Immature natural killer cell (primary cell): ENCODE measurements at regions not wholly inside any gene's neighbourhood (a gene's known extent, or its start where the extent isn't known, plus 50 kb on each side); places are given as distances from the start of the nearest gene placed in this dataset.

ENCODE experiments used
- DNase-seq, 3 donors: peaks; one replicate each; pipeline ENCODE4 v3.0.0; 2022; ENCODE audit warnings: mixed read lengths in 1 of 3
- H3K27ac Mint-ChIP-seq, 6 donors: one replicate each; pipeline ENCODE4 v1.8.0; 2020; ENCODE audit warnings: mixed read lengths in 6 of 6, mild to moderate bottlenecking in 5 of 6, inconsistent platforms in 4 of 6, moderate library complexity in 3 of 6
- H3K27me3 Mint-ChIP-seq, 3 donors: one replicate each; pipeline ENCODE4 v1.8.0; 2020 to 2021; ENCODE audit warnings: low read depth in 3 of 3, mild to moderate bottlenecking in 3 of 3, mixed read lengths in 3 of 3, moderate library complexity in 3 of 3, inconsistent platforms in 1 of 3
- H3K36me3 Mint-ChIP-seq, 3 donors: one replicate each; pipeline ENCODE4 v1.8.0; 2020; ENCODE audit warnings: mixed read lengths in 3 of 3, inconsistent platforms in 2 of 3, mild to moderate bottlenecking in 2 of 3
- H3K4me1 Mint-ChIP-seq, 2 donors: one replicate each; pipeline ENCODE4 v1.8.0; 2020; ENCODE audit warnings: inconsistent platforms in 2 of 2, mild to moderate bottlenecking in 2 of 2, mixed read lengths in 2 of 2, moderate library complexity in 1 of 2
- H3K4me3 Mint-ChIP-seq, 5 donors: one replicate each; pipeline ENCODE4 v1.8.0; 2020; ENCODE audit warnings: mild to moderate bottlenecking in 5 of 5, mixed read lengths in 5 of 5, inconsistent platforms in 3 of 5, moderate library complexity in 3 of 5
- H3K9me3 Mint-ChIP-seq, 6 donors: one replicate each; pipeline ENCODE4 v1.8.0; 2020; ENCODE audit warnings: mild to moderate bottlenecking in 6 of 6, mixed read lengths in 6 of 6, inconsistent platforms in 4 of 6, moderate library complexity in 3 of 6

DNA sequence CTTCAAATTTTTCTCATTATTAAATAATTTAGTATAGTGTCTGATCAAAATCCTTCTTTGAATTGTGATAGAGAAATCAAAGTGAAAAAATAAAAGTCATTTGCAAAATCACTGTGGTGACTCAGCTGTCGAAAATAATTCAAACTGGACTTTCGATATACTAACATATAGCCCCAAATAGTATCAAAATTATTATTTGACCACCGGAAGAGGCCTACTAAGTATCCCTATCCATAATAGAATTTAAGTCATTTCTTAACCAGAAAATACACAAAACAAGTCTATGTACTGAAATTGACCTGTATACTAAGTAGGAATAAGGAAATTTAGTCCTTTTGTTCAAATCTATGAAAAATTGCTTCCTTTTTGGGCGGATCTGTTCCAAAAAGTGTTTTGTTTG lies 180.7 kb downstream of the MRPL39 start:
- no peak overlapping the region for H3K4me3 Mint-ChIP-seq
- peaks cover under 1 to 2% of the 10 kb centered on the region in 2 donors for H3K4me1 Mint-ChIP-seq
- H3K36me3 Mint-ChIP-seq, result peaks cover 0 to 3% (median 0%) of the 10 kb centered on the region in 3 donors

DNA sequence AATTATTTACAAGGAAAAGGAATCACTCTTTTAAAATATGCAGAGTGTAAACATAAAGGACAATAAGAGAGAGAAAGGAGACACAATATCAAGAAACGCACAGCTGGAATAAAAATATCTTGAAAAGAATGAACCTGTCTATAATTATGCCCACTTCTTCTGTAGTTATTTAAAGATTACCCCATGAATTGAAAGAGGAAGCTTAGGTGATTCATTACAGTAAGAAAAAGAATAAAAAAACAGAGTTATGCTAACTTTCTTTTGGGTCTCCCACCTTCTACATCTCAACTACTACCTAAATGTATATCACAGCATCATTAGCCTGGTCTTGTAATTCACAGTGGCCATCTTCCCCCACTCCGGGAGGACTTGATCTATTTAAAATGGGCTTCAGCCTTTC lies 182.1 kb downstream of the MRPL39 start:
- Mint-ChIP-seq H3K27ac (no peak overlapping the region), H3K4me3 (no peak overlapping the region), H3K36me3 (peaks cover 0 to 3% (median 0%) of the 10 kb centered on the region in 3 donors), H3K27me3 (peaks cover 1 to 3% (median 1%) of the 10 kb centered on the region in 3 donors), H3K9me3 (peaks cover 0 to 1% (median 0%) of the 10 kb centered on the region in 6 donors), H3K4me1 (peaks cover 5 to 12% of the 10 kb centered on the region in 2 donors)
- DNase-seq, result no peak

More for the DNA sequence above, 180.7 kb downstream of the MRPL39 start:
- H3K9me3 Mint-ChIP-seq, result peaks cover 0 to 1% (median 0%) of the 10 kb centered on the region in 6 donors
- peaks cover 1 to 3% (median 1%) of the 10 kb centered on the region in 3 donors for H3K27me3 Mint-ChIP-seq
- no peak overlapping the region for H3K27ac Mint-ChIP-seq
- no peak for DNase-seq

DNA sequence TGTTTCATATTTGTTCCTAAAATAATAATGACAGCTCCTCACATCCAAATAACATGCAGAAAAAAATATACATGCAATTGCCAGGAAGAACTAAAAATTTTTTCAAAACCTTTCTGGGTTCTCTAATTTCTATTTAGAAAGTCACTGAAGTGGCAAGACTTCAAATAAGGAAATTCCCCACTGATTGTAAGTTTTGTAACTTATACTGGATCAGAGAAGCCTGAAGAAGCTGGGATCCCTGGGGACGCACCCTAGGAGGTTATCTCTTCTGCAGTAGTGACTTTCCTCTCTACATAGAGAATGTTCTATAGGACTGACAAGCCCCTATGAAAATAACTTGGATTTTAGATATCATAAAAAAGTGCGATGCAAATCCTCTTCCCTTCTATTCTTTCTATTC lies 182.6 kb downstream of the MRPL39 start:
- Mint-ChIP-seq H3K4me1 (peaks cover 5 to 12% of the 10 kb centered on the region in 2 donors), H3K4me3 (no peak overlapping the region), H3K27me3 (peaks cover 0 to 6% (median under 1%) of the 10 kb centered on the region in 3 donors), H3K27ac (no peak overlapping the region), H3K36me3 (no peaks in the 10 kb centered on the region), H3K9me3 (peaks cover 0 to 1% (median 0%) of the 10 kb centered on the region in 6 donors)
- no peak for DNase-seq

DNA sequence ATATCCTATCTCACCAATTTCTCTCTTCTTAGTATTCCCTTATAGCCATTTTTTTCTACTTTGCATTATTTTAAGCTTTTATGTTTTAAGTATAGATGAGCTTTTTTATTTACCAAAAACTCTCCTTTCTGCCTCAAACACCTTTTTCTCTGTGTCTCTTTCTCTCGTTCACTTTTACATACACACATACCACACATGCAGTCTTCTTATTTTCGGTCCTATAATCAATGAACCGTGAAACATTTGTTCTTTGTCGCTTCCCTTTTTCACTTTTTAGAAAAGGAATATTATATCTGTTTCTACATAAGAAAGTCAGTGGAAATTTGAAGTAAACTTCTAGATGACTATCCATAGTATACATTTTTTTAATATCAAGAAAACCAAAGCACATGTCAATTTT lies 183.2 kb downstream of the MRPL39 start:
- no peak overlapping the region for H3K27ac Mint-ChIP-seq

DNA sequence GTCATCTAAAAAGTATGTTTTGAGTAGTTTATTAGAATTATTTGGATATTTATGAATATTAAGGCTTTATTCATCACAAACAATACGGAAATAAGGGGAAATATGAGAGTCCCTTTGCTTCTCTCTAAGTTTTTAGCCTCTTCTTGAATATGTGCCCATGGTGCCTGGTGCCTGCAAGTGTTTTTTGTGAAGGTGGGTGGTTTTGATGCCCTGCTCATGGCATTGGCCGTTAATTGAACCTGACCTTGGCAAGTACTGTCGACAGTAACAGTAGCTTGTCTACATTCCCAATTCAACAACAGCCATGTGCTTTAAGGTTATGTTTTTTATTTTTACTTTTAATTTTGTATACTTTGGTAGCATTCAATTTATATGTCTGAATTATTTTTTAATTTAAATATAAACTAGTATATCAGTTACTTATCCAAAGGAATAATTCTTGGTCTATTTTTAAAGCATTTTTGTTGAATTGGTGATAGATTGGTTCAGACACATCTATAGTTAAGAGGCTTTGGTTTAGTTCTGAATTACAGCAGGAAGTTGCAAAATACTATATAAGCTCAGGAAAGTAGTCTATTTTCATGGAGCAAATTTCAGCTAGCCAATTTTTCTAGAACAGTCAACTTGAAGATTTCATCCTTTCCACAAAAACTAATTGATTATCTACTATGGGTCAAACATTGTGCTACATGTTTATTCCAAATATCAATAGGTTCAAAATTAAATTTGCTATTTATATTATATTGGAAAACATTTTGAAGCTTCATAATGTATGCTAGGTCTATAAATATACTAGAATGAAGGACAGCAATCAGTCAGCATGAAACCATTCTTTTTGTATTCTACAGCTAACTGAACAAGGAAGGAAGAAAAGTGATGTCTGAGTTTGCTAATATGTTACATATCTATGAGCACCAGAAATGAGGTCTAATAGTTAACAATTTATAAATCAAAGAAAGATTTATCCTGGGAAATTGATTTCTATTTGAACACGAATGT lies 184.4 kb downstream of the MRPL39 start:
- Mint-ChIP-seq H3K36me3 (no peaks in the 10 kb centered on the region), H3K9me3 (no peaks in the 10 kb centered on the region), H3K4me3 (no peak overlapping the region), H3K4me1 (peaks cover 5 to 12% of the 10 kb centered on the region in 2 donors), H3K27me3 (peaks cover 0 to 7% (median 0%) of the 10 kb centered on the region in 3 donors), H3K27ac (no peak overlapping the region)
- DNase-seq, result no peak

More for the DNA sequence above, 183.2 kb downstream of the MRPL39 start:
- no peak for DNase-seq
- Mint-ChIP-seq H3K36me3 (no peaks in the 10 kb centered on the region), H3K4me3 (no peak overlapping the region), H3K9me3 (no peaks in the 10 kb centered on the region), H3K4me1 (peaks cover 5 to 12% of the 10 kb centered on the region in 2 donors), H3K27me3 (peaks cover 0 to 7% (median 0%) of the 10 kb centered on the region in 3 donors)

DNA sequence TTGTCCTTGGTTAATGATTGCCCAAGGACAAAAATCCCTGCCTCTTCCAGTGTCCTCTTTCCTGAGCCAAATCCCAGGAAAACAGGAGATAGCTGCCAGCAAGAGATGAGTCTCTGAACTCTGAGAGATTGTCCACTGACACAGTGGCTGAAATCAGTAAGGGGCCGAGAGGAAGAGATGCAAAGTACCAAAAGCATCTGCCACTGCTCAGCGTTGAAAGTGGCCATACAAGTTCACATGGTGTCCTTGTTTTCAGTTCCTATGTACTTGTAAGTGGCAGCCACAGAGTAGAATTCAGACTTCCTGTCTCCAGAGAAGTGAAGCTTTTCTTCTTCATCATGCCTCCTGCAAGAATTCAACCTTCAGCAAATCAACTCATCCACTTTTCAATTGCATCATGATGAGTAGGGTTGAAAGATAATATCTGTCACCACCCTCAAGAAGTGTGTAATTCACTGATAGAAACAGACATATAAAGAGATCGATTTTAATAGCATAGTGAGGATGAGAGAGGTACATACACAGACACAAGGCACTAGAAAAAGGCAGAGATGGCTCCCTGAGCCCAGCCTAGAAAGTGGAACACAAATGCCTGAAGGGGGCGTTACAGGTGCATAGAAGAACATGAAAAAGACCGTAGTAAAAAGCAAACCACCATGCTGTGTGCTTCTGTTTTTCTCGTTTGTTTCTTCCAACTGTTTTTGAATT lies 185.8 kb downstream of the MRPL39 start:
- Mint-ChIP-seq H3K4me3 (peak overlapping the region in 2 of 5 donors; percentile 36 to 46), H3K9me3 (no peaks in the 10 kb centered on the region), H3K36me3 (no peaks in the 10 kb centered on the region), H3K27ac (peak overlapping the region in 3 of 6 donors; percentile 30 to 51 (median 38)), H3K4me1 (peaks cover 5 to 12% of the 10 kb centered on the region in 2 donors), H3K27me3 (peaks cover 0 to 7% (median 0%) of the 10 kb centered on the region in 3 donors)
- peak; percentile 6 to 47 (median 10) for DNase-seq

DNA sequence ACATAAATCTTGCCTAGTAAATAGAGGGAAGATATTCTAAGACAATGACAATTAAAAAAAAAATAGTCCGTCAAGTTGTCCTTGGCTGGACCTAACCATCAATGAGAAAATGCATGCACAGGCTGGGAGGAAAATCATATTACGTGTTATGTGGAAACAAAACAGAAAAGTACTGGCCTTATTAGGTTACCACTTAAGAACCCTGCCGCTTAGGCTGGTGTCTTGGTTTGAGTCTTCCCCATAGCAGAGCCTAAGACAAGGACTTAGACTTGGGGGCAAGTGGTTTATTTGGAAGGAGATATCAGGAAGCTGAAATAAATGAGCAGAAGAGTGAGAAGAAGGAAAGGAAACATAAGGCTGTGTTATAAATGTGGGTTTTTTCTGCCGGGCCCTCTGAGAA lies 186.4 kb downstream of the MRPL39 start:
- Mint-ChIP-seq H3K9me3 (no peaks in the 10 kb centered on the region), H3K27me3 (peaks cover 0 to 7% (median 0%) of the 10 kb centered on the region in 3 donors), H3K27ac (no peak overlapping the region), H3K4me1 (peaks cover 5 to 12% of the 10 kb centered on the region in 2 donors), H3K36me3 (no peaks in the 10 kb centered on the region), H3K4me3 (no peak overlapping the region)
- DNase-seq, result no peak

DNA sequence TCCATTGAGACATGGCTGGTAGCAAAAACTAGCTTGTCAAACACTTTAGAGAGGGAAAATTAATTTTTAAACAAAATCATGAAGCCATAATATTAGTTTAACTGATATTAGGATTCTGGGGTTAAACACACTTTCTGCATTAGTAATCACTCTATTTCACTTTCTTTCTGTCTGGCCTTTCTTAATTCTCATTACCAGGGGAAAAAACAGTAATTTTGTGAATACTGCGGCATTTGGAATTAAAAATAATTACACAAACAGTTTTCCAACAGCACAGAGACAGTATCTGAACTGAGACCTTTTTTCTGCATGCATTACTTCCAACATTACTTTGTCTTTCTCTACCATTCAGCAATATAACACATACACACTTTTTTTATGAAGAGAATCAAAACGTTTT lies 190.6 kb downstream of the MRPL39 start:
- H3K27ac Mint-ChIP-seq, result no peak overlapping the region
- peaks cover 0 to 9% (median 0%) of the 10 kb centered on the region in 6 donors for H3K9me3 Mint-ChIP-seq
- peaks cover 5 to 11% of the 10 kb centered on the region in 2 donors for H3K4me1 Mint-ChIP-seq
- H3K4me3 Mint-ChIP-seq, result no peak overlapping the region
- no peaks in the 10 kb centered on the region for H3K36me3 Mint-ChIP-seq
- no peak for DNase-seq
- peaks cover 0 to 7% (median 0%) of the 10 kb centered on the region in 3 donors for H3K27me3 Mint-ChIP-seq

DNA sequence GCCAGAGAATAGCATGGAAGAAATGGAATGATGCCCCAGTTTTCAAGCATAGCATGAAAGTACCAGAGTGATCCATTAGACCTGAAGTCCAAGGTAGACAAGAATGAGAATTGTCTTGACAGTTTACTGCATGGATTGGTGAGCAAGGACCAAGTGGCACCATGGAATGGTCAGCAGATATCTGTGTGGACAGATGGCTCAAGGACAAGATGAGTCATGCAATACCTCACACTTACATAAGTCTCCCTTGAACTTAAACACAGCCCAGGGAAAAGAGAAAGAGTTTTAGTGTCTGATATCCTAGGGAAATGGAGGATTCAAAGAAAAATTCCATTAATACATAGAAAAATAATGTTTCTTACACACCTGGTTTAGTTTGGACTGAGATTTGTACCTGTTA lies 195.2 kb downstream of the MRPL39 start:
- no peaks in the 10 kb centered on the region for H3K36me3 Mint-ChIP-seq
- peaks cover 0 to 3% (median 0%) of the 10 kb centered on the region in 3 donors for H3K27me3 Mint-ChIP-seq
- peaks cover 0 to 9% (median under 1%) of the 10 kb centered on the region in 6 donors for H3K9me3 Mint-ChIP-seq
- H3K4me1 Mint-ChIP-seq, result no peaks in the 10 kb centered on the region
- no peak overlapping the region for H3K27ac Mint-ChIP-seq
- H3K4me3 Mint-ChIP-seq, result no peak overlapping the region
- DNase-seq, result no peak

DNA sequence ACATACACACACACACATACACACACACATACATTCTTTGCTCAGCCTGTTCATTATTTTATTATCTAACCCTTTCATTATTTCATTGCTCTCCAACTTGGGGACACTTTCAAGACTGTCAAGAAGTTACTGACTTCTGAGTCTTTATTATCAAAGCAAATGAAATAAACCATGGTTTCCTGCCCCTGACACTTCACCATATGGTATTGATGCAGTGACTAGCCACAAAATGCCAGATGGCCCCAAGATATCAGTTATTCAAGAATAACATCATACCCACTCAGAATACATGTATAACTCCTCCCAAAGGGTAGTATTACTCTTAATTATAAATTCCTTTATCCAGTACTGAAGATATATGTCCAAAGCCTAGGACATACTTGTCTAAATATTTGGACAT lies 197.3 kb downstream of the MRPL39 start:
- H3K4me1 Mint-ChIP-seq, result no peaks in the 10 kb centered on the region
- H3K9me3 Mint-ChIP-seq, result peaks cover 0 to 9% (median under 1%) of the 10 kb centered on the region in 6 donors
- H3K36me3 Mint-ChIP-seq, result no peaks in the 10 kb centered on the region
- H3K27ac Mint-ChIP-seq, result no peak overlapping the region
- H3K4me3 Mint-ChIP-seq, result no peak overlapping the region
- DNase-seq, result no peak
- H3K27me3 Mint-ChIP-seq, result peaks cover 0 to 3% (median 0%) of the 10 kb centered on the region in 3 donors

DNA sequence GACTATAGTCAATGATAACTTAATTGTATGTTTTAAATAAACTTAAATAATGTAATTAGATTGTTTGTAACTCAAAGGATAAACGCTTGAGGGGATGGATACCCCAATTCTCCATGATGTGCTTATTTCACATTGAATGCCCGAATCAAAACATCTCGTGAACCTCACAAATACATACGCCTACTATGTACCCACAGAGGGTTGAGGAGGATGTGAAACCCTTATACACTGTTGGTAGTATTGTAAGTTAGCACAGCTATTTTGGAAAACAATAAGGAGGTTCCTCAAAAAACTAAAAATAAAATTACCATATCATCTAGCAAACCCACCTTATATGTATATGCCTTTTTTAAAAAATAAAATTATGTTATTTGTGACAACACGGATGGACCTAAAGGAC lies 198.6 kb downstream of the MRPL39 start:
- H3K9me3 Mint-ChIP-seq, result peaks cover 0 to 3% (median 0%) of the 10 kb centered on the region in 6 donors
- DNase-seq, result no peak
- H3K27ac Mint-ChIP-seq, result no peak overlapping the region
- H3K27me3 Mint-ChIP-seq, result peaks cover 0 to 2% (median 0%) of the 10 kb centered on the region in 3 donors
- no peaks in the 10 kb centered on the region for H3K36me3 Mint-ChIP-seq
- H3K4me3 Mint-ChIP-seq, result no peak overlapping the region
- no peaks in the 10 kb centered on the region for H3K4me1 Mint-ChIP-seq

DNA sequence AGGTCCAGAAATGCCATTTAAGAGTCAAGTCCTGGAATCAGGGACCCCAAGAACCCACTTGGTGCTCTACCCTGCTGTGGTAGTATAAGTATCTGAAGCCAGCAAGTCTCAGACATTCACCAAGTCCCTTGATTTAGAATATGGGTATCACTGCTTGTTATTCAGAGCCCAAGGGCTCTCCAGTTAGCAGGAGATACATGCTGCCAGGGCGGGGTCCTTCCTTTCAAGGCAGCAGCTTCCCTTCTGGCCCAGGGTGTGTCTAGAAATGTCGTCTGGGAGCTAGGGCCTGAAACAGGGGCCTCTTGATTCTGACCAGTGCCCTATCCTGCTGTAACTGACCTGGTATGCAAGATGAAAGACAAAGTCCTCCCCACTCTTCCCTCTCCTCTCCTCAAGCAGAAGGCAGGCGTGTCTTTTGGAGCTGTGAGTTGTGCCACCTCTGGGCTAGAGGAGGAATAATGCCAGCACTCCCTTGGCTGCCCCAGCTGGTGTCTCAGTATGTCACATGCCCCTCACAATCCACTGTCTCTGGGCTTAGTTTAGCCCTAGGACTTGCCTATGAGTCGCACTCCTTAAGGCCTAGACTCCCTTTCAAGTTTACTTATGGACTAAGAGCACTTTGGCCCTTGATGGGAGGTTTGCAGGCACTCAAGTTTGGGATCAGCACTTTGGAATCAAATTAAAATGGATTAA lies 200.2 kb downstream of the MRPL39 start:
- Mint-ChIP-seq H3K4me1 (no peaks in the 10 kb centered on the region), H3K4me3 (no peak overlapping the region), H3K27me3 (peaks cover 0 to 5% (median 2%) of the 10 kb centered on the region in 3 donors), H3K36me3 (no peaks in the 10 kb centered on the region), H3K9me3 (peaks cover 0 to 3% (median 0%) of the 10 kb centered on the region in 6 donors), H3K27ac (no peak overlapping the region)
- DNase-seq, result no peak

DNA sequence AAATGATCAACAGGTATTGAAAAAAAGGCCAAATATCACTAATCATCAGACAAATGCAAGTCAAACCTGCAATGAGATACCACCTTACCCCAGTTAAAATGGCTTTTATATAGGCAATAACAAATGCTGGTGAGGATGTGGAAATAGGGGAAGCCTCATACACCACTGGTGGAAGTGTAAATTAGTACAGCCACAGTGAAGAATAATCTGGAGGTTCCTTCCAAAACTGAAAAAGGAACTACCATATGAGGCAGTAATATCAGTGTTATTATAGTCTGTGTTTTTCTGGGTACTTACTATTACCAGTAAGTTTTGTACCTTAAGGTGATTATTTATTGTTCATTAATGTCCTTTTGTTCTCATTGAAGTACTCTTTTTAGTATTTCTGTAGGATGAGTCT lies 201.3 kb downstream of the MRPL39 start:
- Mint-ChIP-seq H3K4me3 (no peak overlapping the region), H3K27me3 (peaks cover 0 to 5% (median 2%) of the 10 kb centered on the region in 3 donors), H3K4me1 (no peaks in the 10 kb centered on the region), H3K9me3 (peaks cover 0 to 3% (median 0%) of the 10 kb centered on the region in 6 donors), H3K27ac (no peak overlapping the region), H3K36me3 (no peaks in the 10 kb centered on the region)
- no peak for DNase-seq
